Activated T-cell treated with anti-CD3 and anti-CD28 coated beads for 48 hours (primary cell): ENCODE measurements at regions not wholly inside any gene's neighbourhood (a gene's known extent, or its start where the extent isn't known, plus 50 kb on each side); places are given as distances from the start of the nearest gene placed in this dataset.

ENCODE experiments used
- DNase-seq: peaks from one replicate; pipeline ENCODE4 v3.0.0-alpha.2; 2020; ENCODE audit warnings: low read depth

DNA sequence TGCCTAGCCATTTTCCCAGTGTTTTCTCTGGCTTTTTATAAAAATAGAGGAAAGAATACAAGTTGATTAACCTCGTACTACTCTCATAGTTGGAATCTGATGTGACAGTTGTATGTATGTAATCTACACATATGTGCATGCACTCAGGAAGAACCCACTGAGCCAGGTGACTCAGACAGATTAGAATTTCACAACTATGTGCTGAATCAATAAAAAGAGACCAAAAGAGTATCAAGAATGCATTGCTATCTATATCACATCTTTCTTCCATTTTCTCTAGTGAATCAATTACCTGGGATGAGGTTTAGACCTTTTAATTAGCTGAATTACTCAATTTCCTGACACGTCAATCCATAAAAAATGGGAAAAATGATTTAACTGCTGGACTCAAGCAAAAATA, 319.3 kb upstream of the ATP10A start:
- DNase-seq = no peak

DNA sequence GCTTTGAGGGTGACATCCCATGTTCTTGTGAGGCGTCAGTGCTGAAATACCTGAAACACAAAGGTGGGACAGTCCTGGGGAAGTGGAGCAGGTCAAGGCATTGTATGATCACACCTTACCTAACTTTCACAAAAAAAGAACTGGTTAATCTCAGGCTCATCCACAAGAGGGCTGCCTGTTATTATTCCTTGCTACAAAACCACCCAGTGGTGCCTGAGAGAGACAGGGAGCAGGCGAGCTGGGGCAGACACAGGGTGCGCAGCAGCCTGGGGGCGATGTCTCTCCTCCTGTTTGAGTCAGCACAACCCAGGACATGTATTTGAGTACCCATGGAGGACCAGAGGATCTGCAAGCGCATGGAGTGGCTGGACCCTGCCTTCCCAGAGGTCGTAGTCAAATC, 316.8 kb upstream of the ATP10A start:
- no peak for DNase-seq

DNA sequence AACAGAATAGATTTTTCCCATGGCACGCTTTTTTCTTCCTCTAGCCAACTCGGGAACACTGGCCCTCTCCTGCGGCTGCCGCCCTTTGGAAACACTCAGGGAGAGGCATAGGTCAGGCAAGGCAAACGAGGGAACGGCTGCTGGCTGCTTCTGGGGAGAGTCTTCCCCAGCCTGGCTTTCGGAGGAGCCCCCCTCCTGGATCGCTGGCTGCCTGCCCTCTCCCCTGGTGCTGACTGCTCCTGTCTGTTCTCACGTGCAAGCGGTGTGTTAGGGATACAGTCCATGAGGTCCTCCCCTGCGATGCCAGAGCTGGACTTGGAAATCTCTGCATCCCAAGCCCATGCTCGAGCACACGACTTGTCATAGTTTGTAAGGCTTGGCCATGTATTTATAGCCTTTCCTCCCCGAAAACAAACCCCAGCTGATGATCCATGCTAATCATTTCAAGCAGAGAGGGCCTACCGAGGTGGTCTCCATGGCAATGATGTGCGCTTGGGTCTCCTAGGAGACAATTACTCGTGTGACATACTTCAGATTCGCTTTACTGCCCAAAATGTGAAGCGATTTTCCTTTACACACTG, 315.6 kb upstream of the ATP10A start:
- DNase-seq = no peak

DNA sequence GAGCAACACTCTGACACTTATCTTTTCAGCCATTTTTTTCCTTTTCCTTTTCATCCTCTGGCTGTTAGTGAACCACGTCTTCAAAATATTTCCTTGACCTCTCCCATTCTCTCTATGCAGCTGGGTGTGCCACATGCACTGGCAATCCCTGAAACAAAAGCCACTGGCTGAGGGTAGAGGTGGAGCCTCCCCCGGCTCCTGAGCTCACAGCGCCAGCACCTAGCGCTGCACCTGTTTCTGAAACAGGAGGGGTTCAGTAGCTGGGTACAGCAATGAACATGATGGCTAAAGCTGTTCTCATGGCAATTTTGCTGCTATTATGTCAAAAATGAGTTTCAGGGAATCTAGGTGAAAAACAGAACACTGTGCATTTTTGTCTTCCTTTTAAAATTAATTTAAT, 314.7 kb upstream of the ATP10A start:
- no peak for DNase-seq

DNA sequence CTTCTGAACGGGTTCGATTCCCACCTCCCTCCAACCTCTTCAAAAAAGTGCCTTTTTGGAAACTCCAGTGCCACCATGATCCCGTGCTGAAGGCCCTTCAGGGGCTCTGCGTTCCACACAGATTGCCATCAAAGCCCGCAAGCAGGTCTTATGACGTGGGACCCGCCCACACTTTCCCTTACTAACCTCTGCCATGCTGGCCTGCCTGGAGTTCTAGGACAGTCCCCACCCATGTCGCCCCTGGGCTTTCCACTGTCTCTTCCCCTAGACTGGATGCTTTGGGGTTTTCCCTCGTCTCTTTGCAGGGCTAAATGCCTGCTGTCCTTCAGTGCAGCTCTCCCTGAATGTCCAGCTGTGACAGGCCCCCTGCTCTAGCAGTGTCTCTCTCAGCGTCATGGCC, 313.7 kb upstream of the ATP10A start:
- no peak for DNase-seq

DNA sequence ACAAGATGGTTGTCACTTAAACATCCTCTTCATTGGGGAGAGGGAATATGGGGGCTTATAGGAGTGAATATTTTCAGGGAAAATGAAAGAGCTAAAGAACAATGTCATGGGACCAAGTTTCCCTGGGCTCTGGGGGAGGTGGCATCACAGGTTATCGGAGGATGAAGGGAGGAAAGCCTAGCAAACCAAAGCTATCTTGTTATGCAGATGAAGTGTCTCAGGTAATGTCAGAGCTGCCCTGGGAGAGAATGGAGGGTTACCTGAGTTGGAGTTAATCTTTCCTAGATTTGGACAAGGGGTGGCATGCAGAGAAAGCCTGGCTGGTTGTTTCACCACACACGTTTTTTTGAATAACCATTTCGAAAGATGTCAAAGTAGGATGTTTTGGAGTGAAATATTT, 308.1 kb upstream of the ATP10A start:
- no peak for DNase-seq

DNA sequence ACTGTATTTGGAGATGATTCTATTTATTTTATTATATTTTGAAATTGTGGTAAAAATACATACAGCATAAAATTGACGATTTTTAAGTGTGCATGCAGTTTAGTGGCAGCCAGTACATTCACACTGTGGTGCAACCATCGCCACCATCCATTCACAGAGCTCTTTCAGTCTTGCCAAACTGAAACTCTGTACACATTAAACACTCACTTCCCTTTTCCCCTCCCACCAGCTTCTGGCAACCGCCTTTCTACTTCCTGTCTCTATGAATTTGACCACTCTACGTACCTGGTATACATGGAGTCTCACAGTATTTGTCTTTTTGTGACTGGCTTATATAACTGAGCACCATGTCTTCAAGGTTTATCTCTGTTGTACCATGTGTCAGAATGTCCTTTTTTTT, 303.3 kb upstream of the ATP10A start:
- no peak for DNase-seq

DNA sequence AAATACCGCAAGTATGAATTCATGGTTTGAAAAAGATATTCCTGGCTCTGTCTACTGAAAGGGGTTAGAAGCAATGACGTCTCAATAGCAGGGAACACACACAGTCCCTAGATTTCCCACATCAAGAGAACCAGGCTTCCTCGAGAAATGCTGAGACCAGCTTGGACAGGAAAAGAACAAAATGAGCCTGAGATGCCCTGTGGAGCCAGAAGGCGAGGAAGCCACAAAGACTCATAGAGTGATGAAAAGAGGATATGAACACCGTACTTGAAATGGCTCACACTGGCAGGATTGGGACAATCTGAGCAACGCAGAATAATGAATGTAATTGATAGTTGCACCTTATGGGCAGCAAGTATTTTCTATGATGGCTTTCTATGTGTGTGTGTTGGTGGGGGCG, 302.4 kb upstream of the ATP10A start:
- no peak for DNase-seq

DNA sequence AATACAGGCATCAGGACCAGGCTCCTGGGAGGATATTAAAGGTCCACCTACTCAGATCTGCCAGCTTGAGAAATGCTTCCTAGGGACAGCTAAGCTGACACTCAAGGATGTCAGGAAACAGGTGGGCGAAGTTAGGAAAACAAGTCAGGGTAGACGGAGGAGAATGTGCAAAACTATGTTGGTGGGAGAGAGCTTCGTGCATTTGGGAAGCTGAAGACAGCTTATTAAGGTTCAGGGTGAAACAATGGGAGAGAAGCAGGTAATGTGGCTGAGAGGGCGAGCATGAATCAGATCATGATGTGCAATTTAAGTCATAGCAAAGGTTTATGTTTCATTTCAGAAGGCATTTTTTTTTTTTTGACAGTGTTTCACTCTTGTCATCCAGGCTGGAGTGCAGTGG, 297.2 kb upstream of the ATP10A start:
- no peak for DNase-seq

DNA sequence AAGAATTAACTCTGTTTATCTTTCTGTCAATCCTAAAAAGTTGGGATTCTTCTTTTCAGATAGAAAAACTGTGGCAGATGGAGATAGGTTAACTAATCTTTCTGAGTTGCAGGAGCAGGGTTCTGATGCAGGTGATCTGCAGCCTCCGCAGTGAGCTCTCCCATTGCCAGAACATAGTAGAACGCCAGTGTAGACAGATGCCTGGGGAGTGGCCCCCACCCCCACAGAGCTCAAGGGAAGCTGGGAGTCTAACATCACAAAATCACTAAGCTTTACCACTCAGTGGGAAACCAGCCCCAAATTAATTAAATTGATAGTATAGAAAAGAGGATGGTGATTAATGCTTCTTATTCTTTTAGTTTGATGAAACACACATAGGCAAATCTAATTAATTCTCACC, 295.0 kb upstream of the ATP10A start:
- DNase-seq = no peak

DNA sequence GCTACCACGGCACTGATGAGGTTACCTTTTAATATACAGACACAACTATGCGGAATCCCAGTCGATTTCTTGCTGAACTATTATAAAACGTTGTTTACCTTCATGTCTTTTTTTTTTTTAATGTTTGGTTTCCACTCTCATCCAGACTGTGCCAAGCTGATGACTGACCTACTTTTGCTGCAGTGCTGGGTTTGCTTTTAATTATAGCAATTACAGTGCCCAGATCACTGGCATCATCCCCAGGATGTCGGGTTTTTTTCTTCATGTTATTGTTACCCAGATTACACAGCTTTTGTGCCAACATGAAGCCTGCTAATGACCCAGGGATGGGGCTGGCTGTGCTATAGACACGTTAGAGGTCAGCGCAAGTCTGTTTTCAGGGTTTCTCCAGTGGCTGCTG, 294.0 kb upstream of the ATP10A start:
- DNase-seq = no peak

DNA sequence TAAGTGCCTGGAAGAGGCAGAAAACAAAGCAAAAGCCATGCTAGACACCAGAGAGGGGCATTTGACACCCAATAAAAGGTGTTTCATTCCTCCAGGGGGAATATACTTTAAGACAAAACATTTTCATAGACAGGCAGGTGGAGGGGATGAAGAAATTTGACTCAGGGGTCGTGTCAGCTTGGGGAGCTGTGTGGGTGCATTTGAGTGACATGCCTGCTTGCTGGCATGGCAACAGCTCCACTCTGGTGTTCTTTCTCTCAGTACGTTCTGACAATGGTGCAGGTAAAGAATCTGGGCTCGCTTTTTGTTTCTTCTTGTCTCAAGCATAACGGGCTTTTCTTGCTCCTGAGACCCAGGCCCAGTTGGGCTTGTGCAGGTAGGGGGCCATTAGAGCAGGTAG, 292.9 kb upstream of the ATP10A start:
- no peak for DNase-seq

DNA sequence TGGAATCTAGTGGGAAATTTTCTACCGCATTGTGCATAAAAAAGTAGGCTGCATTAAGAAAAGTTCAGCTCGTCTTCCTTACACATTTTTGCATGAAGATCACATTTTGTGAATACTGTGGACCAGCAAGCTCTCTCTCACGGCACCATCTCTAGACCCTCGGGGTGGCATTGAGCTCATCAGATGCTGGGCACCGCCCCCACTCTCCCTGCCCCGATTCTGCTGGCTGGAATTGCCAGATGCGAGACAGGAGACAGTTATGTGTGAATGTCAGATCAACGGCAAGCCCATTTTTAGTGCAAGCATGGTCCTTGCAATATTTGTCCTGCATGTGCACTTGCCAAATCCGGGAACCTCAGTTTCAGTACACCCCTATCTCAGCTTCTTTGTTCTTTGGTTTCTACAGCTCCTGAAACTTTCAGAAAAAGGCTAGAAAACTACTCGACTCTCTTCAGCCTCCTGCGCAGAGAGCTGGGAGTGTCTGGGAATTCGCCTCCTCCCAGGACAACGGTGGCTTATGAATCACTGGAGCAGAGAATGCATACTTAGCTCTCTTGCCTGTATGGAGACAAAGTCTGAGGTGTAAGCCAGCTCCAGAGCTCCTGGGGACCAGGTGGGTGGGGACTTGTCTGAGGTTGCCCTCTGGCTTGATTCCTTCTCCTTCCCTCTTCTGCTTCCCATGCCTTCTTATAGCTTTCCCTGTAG, 285.2 kb upstream of the ATP10A start:
- no peak for DNase-seq

DNA sequence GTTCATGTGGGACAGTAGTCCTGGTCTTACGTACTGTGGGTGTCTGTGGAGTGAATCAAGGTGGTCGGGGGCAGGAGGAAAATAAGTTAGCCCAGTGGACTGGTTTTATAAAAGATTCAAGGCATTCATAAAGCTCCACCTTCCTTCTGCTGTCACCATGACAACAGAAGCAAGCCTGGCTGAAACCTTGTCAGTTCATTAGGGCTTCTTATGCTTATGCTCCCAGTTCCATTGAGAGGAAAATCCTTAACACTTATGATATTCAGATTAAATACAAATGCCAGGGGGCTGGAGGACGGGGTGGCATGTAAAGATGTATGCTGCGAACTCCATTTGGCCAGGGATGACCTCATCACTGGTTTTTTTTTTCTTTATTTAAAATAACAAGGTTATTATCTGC, 283.1 kb upstream of the ATP10A start:
- DNase-seq = no peak

DNA sequence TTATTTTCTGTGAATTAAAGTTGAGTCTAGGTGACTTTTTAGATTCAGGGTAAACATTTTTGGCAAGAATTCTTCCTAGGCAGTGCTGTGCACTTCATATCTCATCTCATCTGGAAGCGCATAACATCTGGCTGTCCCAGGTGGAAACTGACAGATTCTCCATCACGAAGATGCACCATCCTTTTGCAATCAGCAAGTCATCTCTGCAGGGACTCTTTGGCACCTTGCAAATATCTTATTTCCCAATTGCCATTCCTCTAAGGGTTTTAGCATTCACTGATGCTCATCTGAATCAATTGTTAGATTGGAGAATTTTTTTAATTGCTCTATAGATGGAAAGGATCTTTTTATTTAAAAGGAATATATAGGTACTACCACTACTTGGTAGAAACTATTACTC, 282.7 kb upstream of the ATP10A start:
- DNase-seq = no peak

DNA sequence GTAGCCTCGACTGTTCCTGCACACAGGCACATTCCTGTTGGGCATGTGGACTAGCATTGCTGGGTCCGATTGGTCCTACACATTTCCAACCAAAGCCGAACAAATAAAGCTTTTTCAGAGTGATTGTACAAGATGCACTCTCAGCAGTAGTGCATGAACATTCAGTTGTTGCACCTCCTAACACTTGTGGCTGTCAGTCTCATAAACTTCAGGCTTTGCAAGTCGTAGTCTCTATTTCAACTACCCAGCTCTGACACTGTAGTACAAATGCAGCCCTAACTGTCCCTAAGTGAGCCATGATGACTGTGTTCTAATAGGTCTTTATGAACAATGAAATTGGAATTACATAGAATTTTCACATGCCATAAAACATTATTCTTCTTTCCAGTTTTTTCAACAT, 281.7 kb upstream of the ATP10A start:
- no peak for DNase-seq

DNA sequence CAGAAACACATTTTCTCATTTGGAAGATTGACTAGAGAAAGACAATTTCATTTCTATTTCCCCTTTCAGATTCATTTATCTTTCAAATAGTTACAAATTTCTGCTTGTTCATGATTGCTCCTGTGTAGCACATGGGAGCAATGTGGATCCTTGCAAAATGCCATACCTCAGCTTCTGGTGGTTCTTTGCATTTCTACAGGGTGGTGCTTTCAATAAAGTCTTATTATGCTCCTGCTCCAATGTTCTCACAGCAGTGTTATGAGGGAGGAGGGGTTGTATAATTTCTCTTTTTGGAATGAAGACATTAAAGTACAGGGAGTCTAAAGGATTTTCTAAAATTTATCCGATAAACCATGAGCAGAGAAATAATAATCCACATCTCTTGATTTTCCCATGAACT, 280.1 kb upstream of the ATP10A start:
- no peak for DNase-seq

DNA sequence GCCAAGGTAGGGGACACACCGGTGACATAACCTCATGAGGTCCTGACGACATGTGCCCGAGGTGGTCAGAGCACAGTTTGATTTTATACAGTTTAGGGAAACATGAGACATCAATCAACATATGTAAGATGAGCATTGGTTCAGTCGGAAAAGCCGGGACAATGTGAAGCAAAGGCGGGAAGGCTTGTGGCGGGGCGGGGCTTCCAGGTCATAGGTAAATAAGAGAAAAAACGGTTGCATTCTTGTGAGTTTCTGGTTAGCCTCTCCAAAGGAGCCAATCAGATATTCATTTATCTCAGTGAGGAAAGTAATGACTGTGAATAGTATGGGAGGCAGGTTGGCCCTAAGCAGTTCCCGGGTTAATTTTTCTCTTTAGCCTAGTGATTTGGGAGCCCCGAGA, 271.7 kb upstream of the ATP10A start:
- no peak for DNase-seq

DNA sequence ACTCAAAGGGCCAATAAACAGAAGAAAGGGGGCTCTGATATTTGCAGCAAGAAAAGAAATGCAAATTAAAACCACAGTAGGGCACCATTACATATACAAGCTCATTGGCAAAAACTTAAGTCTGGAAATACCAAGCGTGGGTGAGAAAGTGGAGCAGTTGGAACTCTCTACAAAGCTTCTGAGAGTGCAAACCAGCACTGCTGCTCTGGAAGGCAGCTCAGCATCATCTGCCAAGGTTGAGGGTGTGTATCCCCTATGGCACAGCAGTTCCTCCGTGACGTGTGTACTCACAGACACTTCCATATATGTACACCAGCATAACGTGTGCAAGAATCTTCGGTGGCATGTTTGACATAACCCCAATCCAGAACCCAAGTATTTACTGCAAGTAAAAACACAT, 271.0 kb upstream of the ATP10A start:
- DNase-seq = no peak

DNA sequence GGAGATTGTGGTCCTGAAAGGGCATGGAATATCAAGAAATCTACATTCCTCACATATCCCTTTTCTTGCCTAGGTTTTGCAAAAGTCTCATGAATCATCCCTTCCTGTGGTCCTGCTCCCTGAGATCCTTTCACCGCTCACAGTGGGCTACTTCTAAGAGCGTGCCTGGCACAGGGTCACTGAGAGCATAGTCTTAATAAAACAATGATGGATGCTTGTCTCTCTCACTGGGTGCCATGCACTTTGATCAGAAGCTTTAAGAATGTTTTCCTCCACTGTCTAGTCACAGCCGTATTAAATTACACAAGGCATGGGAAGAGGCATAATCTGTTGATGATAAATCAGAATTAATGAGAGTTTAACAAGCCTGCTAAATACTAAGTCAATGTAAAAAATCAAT, 269.7 kb upstream of the ATP10A start:
- DNase-seq = no peak

DNA sequence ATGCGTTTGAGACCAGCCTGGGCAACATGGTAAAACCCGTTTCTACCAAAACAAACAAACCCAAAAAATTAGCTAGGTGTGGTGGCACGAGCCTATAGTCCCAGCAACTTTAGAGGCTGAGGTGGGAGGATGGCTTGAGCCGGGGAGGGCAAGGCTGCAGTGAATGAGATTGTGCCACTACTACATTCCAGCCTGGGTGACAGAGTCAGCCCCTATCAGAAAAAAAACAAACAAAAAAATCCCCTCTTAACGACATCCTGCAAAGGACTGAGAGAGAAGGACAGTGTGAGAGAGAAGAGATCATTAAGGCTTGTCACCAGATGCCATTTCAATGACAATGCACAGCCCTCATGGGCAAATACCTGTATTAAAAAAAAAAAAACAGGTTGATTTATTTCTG, 266.7 kb upstream of the ATP10A start:
- no peak for DNase-seq

DNA sequence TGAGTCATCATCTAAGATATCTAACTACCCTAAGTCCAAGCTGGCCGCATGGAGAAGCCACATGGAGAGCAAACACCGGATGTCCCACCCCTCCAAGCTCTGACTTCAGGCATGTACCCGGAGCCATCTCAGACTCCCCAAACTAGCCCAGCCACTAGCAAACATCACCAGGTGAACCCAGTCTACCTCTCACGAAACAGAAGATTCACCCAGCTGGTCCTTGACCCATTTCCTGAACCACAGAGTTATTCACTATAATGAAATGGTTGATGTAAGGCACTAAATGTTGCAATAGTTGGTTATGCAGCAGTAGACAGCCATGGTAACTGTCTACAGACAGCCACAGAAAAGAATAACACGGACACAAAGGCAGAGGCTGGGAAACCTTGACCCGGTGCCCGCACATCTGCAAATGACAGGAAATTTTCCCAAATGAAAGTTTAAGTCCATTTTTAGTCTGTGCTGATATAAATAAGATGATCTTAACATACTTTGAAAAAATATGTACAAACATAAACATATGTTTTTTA, 265.5 kb upstream of the ATP10A start:
- DNase-seq = no peak

DNA sequence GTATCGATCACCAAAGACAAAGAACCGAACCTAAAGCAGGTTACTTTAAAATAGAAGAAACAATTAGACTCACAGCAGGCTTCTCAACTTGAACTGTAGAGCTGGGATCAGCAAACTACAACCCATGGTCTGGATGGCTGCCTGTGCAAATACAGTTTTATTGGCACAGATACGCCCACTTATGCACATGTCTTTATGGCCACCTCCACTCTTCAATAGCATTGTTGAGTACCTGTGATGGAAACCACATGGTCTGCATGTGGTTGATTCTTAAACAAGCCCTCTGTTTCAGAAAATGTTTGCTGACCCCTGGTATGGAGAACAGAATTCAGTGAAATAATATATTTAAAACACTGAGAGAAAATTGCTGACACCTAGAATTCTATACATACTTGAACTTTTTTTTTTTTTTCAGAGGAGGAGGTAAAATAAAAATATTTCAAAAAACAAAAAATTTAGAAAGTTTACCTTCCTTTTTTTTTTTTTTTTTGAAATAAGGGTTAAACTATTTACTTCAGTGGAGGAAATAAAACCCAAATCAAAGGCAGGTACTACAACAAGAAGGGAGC, 263.8 kb upstream of the ATP10A start:
- no peak for DNase-seq

DNA sequence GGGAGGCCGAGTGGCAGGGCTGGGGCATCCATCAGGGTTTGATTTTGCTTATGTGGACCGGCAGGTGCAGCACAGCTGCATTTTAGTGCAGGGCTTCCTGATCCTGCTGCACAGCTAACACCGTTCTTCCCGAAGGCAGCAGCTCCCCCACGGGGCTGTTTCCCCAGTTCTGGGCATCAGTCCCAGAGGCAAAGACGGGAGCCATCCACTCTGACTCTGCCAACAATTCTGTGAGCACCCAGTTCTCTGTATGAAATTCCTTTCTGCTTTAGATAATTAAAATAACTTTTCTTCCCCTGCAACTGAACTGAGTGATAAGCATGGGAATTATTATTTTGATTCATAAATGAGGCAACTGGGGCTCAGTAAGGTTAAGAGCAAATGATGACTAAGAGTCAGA, 262.9 kb upstream of the ATP10A start:
- no peak for DNase-seq
